Hepatocyte (in vitro differentiated cells): ENCODE measurements at regions not wholly inside any gene's neighbourhood (a gene's known extent, or its start where the extent isn't known, plus 50 kb on each side); places are given as distances from the start of the nearest gene placed in this dataset.

ENCODE experiments used
- DNase-seq: peaks from one replicate; pipeline ENCODE4 v3.0.0-alpha.2; 2016; ENCODE audit warnings: low spot score
- H2AFZ ChIP-seq: fragments of 200-600 bp; sonication (generic); 2 replicates; pipeline ENCODE4 v1.6.0; 2016; ENCODE audit warnings: antibody characterized with exemption, mild to moderate bottlenecking
- H3K27ac ChIP-seq: fragments of 200-600 bp; sonication (generic); 2 replicates; pipeline ENCODE4 v1.5.1; 2016; ENCODE audit warnings: mild to moderate bottlenecking
- H3K27me3 ChIP-seq: fragments of 200-600 bp; sonication (generic); 2 replicates; pipeline ENCODE4 v1.6.1; 2016
- H3K36me3 ChIP-seq: fragments of 200-600 bp; sonication (generic); replicated peaks from 2 replicates; pipeline ENCODE4 v1.5.1; 2016; ENCODE audit warnings: low read depth; ENCODE audit not compliant: insufficient read depth
- H3K4me1 ChIP-seq: fragments of 200-600 bp; sonication (generic); 2 replicates; pipeline ENCODE4 v1.5.1; 2016; ENCODE audit warnings: mild to moderate bottlenecking, moderate library complexity; ENCODE audit not compliant: insufficient read depth
- H3K4me2 ChIP-seq: fragments of 200-600 bp; sonication (generic); 2 replicates; pipeline ENCODE4 v1.6.0; 2016
- H3K4me3 ChIP-seq: fragments of 200-600 bp; sonication (generic); 2 replicates; pipeline ENCODE4 v1.5.1; 2016; ENCODE audit warnings: mild to moderate bottlenecking
- H3K79me2 ChIP-seq: fragments of 200-600 bp; sonication (generic); 2 replicates; pipeline ENCODE4 v1.6.0; 2017; ENCODE audit warnings: mild to moderate bottlenecking
- H3K9me2 ChIP-seq: fragments of 200-600 bp; sonication (generic); replicated peaks from 2 replicates; pipeline ENCODE4 v1.6.0; 2017; ENCODE audit warnings: mild to moderate bottlenecking; ENCODE audit not compliant: insufficient read depth
- H3K9me3 ChIP-seq: fragments of 200-600 bp; sonication (generic); 2 replicates; pipeline ENCODE4 v1.5.1; 2016; ENCODE audit warnings: low read depth, mild to moderate bottlenecking
- H4K20me1 ChIP-seq: fragments of 200-600 bp; sonication (generic); 2 replicates; pipeline ENCODE4 v1.6.0; 2016; ENCODE audit warnings: mild to moderate bottlenecking; ENCODE audit not compliant: insufficient read depth, poor library complexity, severe bottlenecking
- CTCF ChIP-seq: fragments of 200-600 bp; sonication (generic); IDR thresholded peaks from 2 replicates; pipeline ENCODE4 v1.5.1; 2016; ENCODE audit warnings: antibody characterized with exemption, mild to moderate bottlenecking; ENCODE audit not compliant: poor library complexity
- EZH2 ChIP-seq: fragments of 200-600 bp; sonication (generic); IDR thresholded peaks from 2 replicates; pipeline ENCODE4 v1.6.1; 2016; ENCODE audit warnings: antibody characterized with exemption, mild to moderate bottlenecking, borderline replicate concordance
- EZH2phosphoT487 ChIP-seq: fragments of 200-600 bp; sonication (generic); IDR thresholded peaks from one replicate; pipeline ENCODE4 v1.6.1; 2018; ENCODE audit warnings: antibody characterized with exemption, mild to moderate bottlenecking, low read depth, moderate library complexity; ENCODE audit not compliant: unreplicated experiment, severe bottlenecking
- WGBS: methylation state at CpG from one replicate; pipeline ENCODE4 v1.1.6; 2016; ENCODE audit warnings: low lambda C conversion rate; ENCODE audit errors: missing lambda C conversion rate; 5-methylcytosine and 5-hydroxymethylcytosine counted together

- DNase-seq, result no peak
- Histone ChIP-seq H3K27ac (no peak overlapping the region), H3K9me2 (no peaks in the 10 kb centered on the region), H3K4me3 (no peak overlapping the region), H3K27me3 (no peaks in the 10 kb centered on the region), H4K20me1 (no peaks in the 10 kb centered on the region), H3K9me3 (no peaks in the 10 kb centered on the region), H3K4me2 (no peak overlapping the region), H3K4me1 (no peaks in the 10 kb centered on the region), H3K79me2 (no peaks in the 10 kb centered on the region), H3K36me3 (no peaks in the 10 kb centered on the region), H2AFZ (no peak overlapping the region)
- TF ChIP-seq EZH2 (no peak), EZH2phosphoT487 (no peak), CTCF (no peak)
- WGBS, result 96% methylated on average over 2 of the region's 2 CpGs
These were observed 230.0 kb upstream of the MTNR1B start for GRCh38 chr11:92739491-92739890.

GRCh38 chr11:92740276-92740675, 229.2 kb upstream of the MTNR1B start:
- no peaks in the 10 kb centered on the region for H4K20me1 ChIP-seq
- no peak overlapping the region for H3K4me3 ChIP-seq
- 46% methylated on average over 2 of the region's 2 CpGs for WGBS
- H2AFZ ChIP-seq, result no peak overlapping the region
- no peaks in the 10 kb centered on the region for H3K4me1 ChIP-seq
- no peak for TF ChIP-seq CTCF
- TF ChIP-seq EZH2phosphoT487, result no peak
- TF ChIP-seq EZH2, result no peak
- no peak overlapping the region for H3K4me2 ChIP-seq
- DNase-seq, result no peak
- no peaks in the 10 kb centered on the region for H3K27me3 ChIP-seq
- H3K9me3 ChIP-seq, result no peaks in the 10 kb centered on the region
- H3K36me3 ChIP-seq, result no peaks in the 10 kb centered on the region
- H3K27ac ChIP-seq, result no peak overlapping the region
- no peaks in the 10 kb centered on the region for H3K9me2 ChIP-seq
- no peaks in the 10 kb centered on the region for H3K79me2 ChIP-seq

- H3K36me3 ChIP-seq, result no peaks in the 10 kb centered on the region
- no peak overlapping the region for H3K4me2 ChIP-seq
- H3K79me2 ChIP-seq, result no peaks in the 10 kb centered on the region
- WGBS, result 84% methylated on average over 4 of the region's 4 CpGs
- no peaks in the 10 kb centered on the region for H3K9me3 ChIP-seq
- no peaks in the 10 kb centered on the region for H3K27me3 ChIP-seq
- H3K9me2 ChIP-seq, result no peaks in the 10 kb centered on the region
- H3K4me3 ChIP-seq, result no peak overlapping the region
- no peak overlapping the region for H3K27ac ChIP-seq
- no peaks in the 10 kb centered on the region for H3K4me1 ChIP-seq
- no peaks in the 10 kb centered on the region for H4K20me1 ChIP-seq
- TF ChIP-seq EZH2 (no peak), EZH2phosphoT487 (no peak), CTCF (no peak)
- no peak overlapping the region for H2AFZ ChIP-seq
- DNase-seq, result no peak
These were observed 224.4 kb upstream of the MTNR1B start for GRCh38 chr11:92744929-92745585.
